ENCODE measurements at regions not wholly inside any gene's neighbourhood (a gene's known extent, or its start where the extent isn't known, plus 50 kb on each side); places are given as distances from the start of the nearest gene placed in this dataset.

GRCh38 chr10:21402606-21403083 is 122.8 kb downstream of the SKIDA1 start:
- H3K9me3 ChIP-seq (ENCODE audit: low read depth, low read length) = no peaks in the 10 kb centered on the region
- H3K36me3 ChIP-seq (ENCODE audit: insufficient read depth, low read length) = no peaks in the 10 kb centered on the region
- peak; percentile 92 for DNase-seq (ENCODE audit: low read depth, low spot score)
- peak overlapping the region; percentile 19 for H3K4me3 ChIP-seq
- H3K27ac ChIP-seq = peak overlapping the region; percentile 87
- TF ChIP-seq POLR2AphosphoS5 (IDR thresholded peaks at IDR 0.05; ENCODE audit: borderline replicate concordance, low read depth, low read length) = no peak; the same call in 1 of the 2 replicates
- TF ChIP-seq FOXP2 (optimal IDR thresholded peaks at IDR 0.05; ENCODE audit: control extremely low read depth, extremely low read length, insufficient read depth) = no peak
- TF ChIP-seq EZH2 (IDR thresholded peaks at IDR 0.05) = no peak
- no peak overlapping the region for H3K9ac ChIP-seq (ENCODE audit: insufficient read length)

- TF ChIP-seq EZH2 (IDR thresholded peaks at IDR 0.05) (no peak), POLR2AphosphoS5 (IDR thresholded peaks at IDR 0.05; ENCODE audit: borderline replicate concordance, low read depth, low read length) (no peak), FOXP2 (optimal IDR thresholded peaks at IDR 0.05; ENCODE audit: control extremely low read depth, extremely low read length, insufficient read depth) (no peak)
- H3K9ac ChIP-seq (ENCODE audit: insufficient read length) = no peak overlapping the region
These were observed 124.3 kb downstream of the SKIDA1 start for GRCh38 chr10:21401196-21401595.

GRCh38 chr10:21399392-21400035 is 126.0 kb downstream of the SKIDA1 start:
- no peak for TF ChIP-seq EZH2 (IDR thresholded peaks at IDR 0.05)
- peak overlapping the region; percentile 62 for H3K9ac ChIP-seq (ENCODE audit: insufficient read length)
- H3K27ac ChIP-seq = peak overlapping the region; percentile 85
- peak overlapping the region; percentile 33 for H3K4me3 ChIP-seq
- H3K9me3 ChIP-seq (ENCODE audit: low read depth, low read length) = no peaks in the 10 kb centered on the region
- no peak for DNase-seq (ENCODE audit: low read depth, low spot score)
- no peaks in the 10 kb centered on the region for H3K36me3 ChIP-seq (ENCODE audit: insufficient read depth, low read length)

More at GRCh38 chr10:21401196-21401595, 124.3 kb downstream of the SKIDA1 start:
- Histone ChIP-seq H3K36me3 (ENCODE audit: insufficient read depth, low read length) (no peaks in the 10 kb centered on the region), H3K4me3 (no peak overlapping the region), H3K27ac (0 out of 2 replicates have a peak overlapping the region, but pooled peaks have one; percentile 87), H3K9me3 (ENCODE audit: low read depth, low read length) (no peaks in the 10 kb centered on the region)
- no peak for DNase-seq (ENCODE audit: low read depth, low spot score)

- H3K9ac ChIP-seq (ENCODE audit: insufficient read length) = peak overlapping the region; percentile 62
- H3K4me3 ChIP-seq = peak overlapping the region; percentile 33
- DNase-seq (ENCODE audit: low read depth, low spot score) = no peak
- no peaks in the 10 kb centered on the region for H3K36me3 ChIP-seq (ENCODE audit: insufficient read depth, low read length)
- H3K27ac ChIP-seq = peak overlapping the region; percentile 85
- TF ChIP-seq POLR2AphosphoS5 (IDR thresholded peaks at IDR 0.05; ENCODE audit: borderline replicate concordance, low read depth, low read length) = no peak
- no peak for TF ChIP-seq EZH2 (IDR thresholded peaks at IDR 0.05)
- TF ChIP-seq FOXP2 (optimal IDR thresholded peaks at IDR 0.05; ENCODE audit: control extremely low read depth, extremely low read length, insufficient read depth) = no peak
- no peaks in the 10 kb centered on the region for H3K9me3 ChIP-seq (ENCODE audit: low read depth, low read length)
These were observed 126.8 kb downstream of the SKIDA1 start for GRCh38 chr10:21398563-21399231.

- no peak for TF ChIP-seq EZH2 (IDR thresholded peaks at IDR 0.05)
- TF ChIP-seq POLR2AphosphoS5 (IDR thresholded peaks at IDR 0.05; ENCODE audit: borderline replicate concordance, low read depth, low read length) = no peak
- no peak for TF ChIP-seq FOXP2 (optimal IDR thresholded peaks at IDR 0.05; ENCODE audit: control extremely low read depth, extremely low read length, insufficient read depth)
- H3K27ac ChIP-seq = no peak overlapping the region
- no peak overlapping the region for H3K4me3 ChIP-seq
- no peak overlapping the region for H3K9ac ChIP-seq (ENCODE audit: insufficient read length)
- DNase-seq (ENCODE audit: low read depth, low spot score) = no peak
- no peaks in the 10 kb centered on the region for H3K9me3 ChIP-seq (ENCODE audit: low read depth, low read length)
- H3K36me3 ChIP-seq (ENCODE audit: insufficient read depth, low read length) = no peaks in the 10 kb centered on the region
These were observed 128.6 kb downstream of the SKIDA1 start for GRCh38 chr10:21396889-21397288.

- H3K9ac ChIP-seq (ENCODE audit: insufficient read length) = no peak overlapping the region
- TF ChIP-seq EZH2 (IDR thresholded peaks at IDR 0.05) = no peak
- no peak for TF ChIP-seq POLR2AphosphoS5 (IDR thresholded peaks at IDR 0.05; ENCODE audit: borderline replicate concordance, low read depth, low read length)
- TF ChIP-seq FOXP2 (optimal IDR thresholded peaks at IDR 0.05; ENCODE audit: control extremely low read depth, extremely low read length, insufficient read depth) = no peak
- no peaks in the 10 kb centered on the region for H3K36me3 ChIP-seq (ENCODE audit: insufficient read depth, low read length)
- no peak for DNase-seq (ENCODE audit: low read depth, low spot score)
- no peak overlapping the region for H3K27ac ChIP-seq
- no peak overlapping the region for H3K4me3 ChIP-seq
- H3K9me3 ChIP-seq (ENCODE audit: low read depth, low read length) = no peaks in the 10 kb centered on the region
These were observed 131.6 kb downstream of the SKIDA1 start for GRCh38 chr10:21393931-21394330.

- Histone ChIP-seq H3K4me3 (no peak overlapping the region), H3K9me3 (ENCODE audit: low read depth, low read length) (no peaks in the 10 kb centered on the region), H3K9ac (ENCODE audit: insufficient read length) (no peak overlapping the region), H3K36me3 (ENCODE audit: insufficient read depth, low read length) (no peaks in the 10 kb centered on the region), H3K27ac (no peak overlapping the region)
- TF ChIP-seq EZH2 (IDR thresholded peaks at IDR 0.05) (no peak), FOXP2 (optimal IDR thresholded peaks at IDR 0.05; ENCODE audit: control extremely low read depth, extremely low read length, insufficient read depth) (no peak), POLR2AphosphoS5 (IDR thresholded peaks at IDR 0.05; ENCODE audit: borderline replicate concordance, low read depth, low read length) (no peak)
- no peak for DNase-seq (ENCODE audit: low read depth, low spot score)
These were observed 136.9 kb downstream of the SKIDA1 start for GRCh38 chr10:21388589-21388988.

- Histone ChIP-seq H3K36me3 (ENCODE audit: insufficient read depth, low read length) (no peaks in the 10 kb centered on the region), H3K4me3 (no peak overlapping the region), H3K9me3 (ENCODE audit: low read depth, low read length) (no peaks in the 10 kb centered on the region), H3K9ac (ENCODE audit: insufficient read length) (no peak overlapping the region), H3K27ac (no peak overlapping the region)
- TF ChIP-seq FOXP2 (optimal IDR thresholded peaks at IDR 0.05; ENCODE audit: control extremely low read depth, extremely low read length, insufficient read depth) = no peak
- TF ChIP-seq EZH2 (IDR thresholded peaks at IDR 0.05) = no peak
- TF ChIP-seq POLR2AphosphoS5 (IDR thresholded peaks at IDR 0.05; ENCODE audit: borderline replicate concordance, low read depth, low read length) = no peak
- DNase-seq (ENCODE audit: low read depth, low spot score) = no peak
These were observed 137.6 kb downstream of the SKIDA1 start for GRCh38 chr10:21387868-21388267.

Measured in SK-N-MC (cell line).